ENCODE measurements at regions not wholly inside any gene's neighbourhood (a gene's known extent, or its start where the extent isn't known, plus 50 kb on each side); places are given as distances from the start of the nearest gene placed in this dataset.

- FAIRE-seq (no peak), ATAC-seq (peak; percentile 96)
- intact Hi-C loops (cut with micrococcal nuclease; ENCODE audit: unreplicated experiment) = no loop called here
- peak; percentile 32; the same call in 1 of the 2 replicates for TF ChIP-seq RELB (IDR thresholded peaks at IDR 0.05; ENCODE audit: low read depth)
- TF ChIP-seq TCF7 (IDR thresholded peaks at IDR 0.05; ENCODE audit: borderline replicate concordance) = no peak
- peak; percentile 52 for TF ChIP-seq MEF2B (IDR thresholded peaks at IDR 0.05; ENCODE audit: partially characterized antibody, poor library complexity, severe bottlenecking)
- no peak for TF ChIP-seq TAF1 (IDR thresholded peaks at IDR 0.05; ENCODE audit: borderline replicate concordance, low read depth, low read length)
- no peak for TF ChIP-seq GABPA (IDR thresholded peaks at IDR 0.05; ENCODE audit: low read depth)
- TF ChIP-seq RBBP5 (conservative IDR thresholded peaks at IDR 0.05) = no peak
- no peak for TF ChIP-seq KAT2A (conservative IDR thresholded peaks at IDR 0.05; ENCODE audit: control insufficient read depth, low read depth, low read length)
- TF ChIP-seq MLLT1 (IDR thresholded peaks at IDR 0.05) = no peak
- TF ChIP-seq NR2F1 (conservative IDR thresholded peaks at IDR 0.05) = 0 out of 2 replicates have a peak, but pooled peaks have one; percentile 30
- no peak for TF ChIP-seq BHLHE40 (IDR thresholded peaks at IDR 0.05; ENCODE audit: borderline replicate concordance in 1 of 2, low read depth in 2 of 2, low read length in 1 of 2)
- peak; percentile 57 for TF ChIP-seq ATF7 (IDR thresholded peaks at IDR 0.05; ENCODE audit: low read depth)
- no peak for TF ChIP-seq MYC (IDR thresholded peaks at IDR 0.05; ENCODE audit: insufficient read depth, insufficient read length, insufficient replicate concordance, low read length, severe bottlenecking)
- TF ChIP-seq YBX1 (IDR thresholded peaks at IDR 0.05) = no peak
- TF ChIP-seq BCL3 (IDR thresholded peaks at IDR 0.05; ENCODE audit: borderline replicate concordance, insufficient read depth, low read depth, low read length, poor library complexity, severe bottlenecking) = no peak
- no peak for TF ChIP-seq RUNX3 (IDR thresholded peaks at IDR 0.05; ENCODE audit: low read length)
- peak; percentile 67 for TF ChIP-seq CUX1 (IDR thresholded peaks at IDR 0.05; ENCODE audit: insufficient replicate concordance, low read depth, low read length)
Measured at GRCh38 chr5:84618262-84618661, 233.6 kb upstream of the EDIL3 start.

More at GRCh38 chr5:84618262-84618661, 233.6 kb upstream of the EDIL3 start:
- 0% methylated on average over 1 of the region's 1 CpG for WGBS (ENCODE audit: insufficient coverage, insufficient replicate concordance, low lambda C conversion rate, missing lambda C conversion rate)
- in situ Hi-C loops (cut with MboI) = no loop called here
- Histone ChIP-seq H2AFZ (ENCODE audit: control insufficient read depth, low read depth, low read length) (no peak overlapping the region), H3K4me3 (no peak overlapping the region), H3K4me1 (ENCODE audit: control insufficient read depth, insufficient read depth, low read length) (no peaks in the 10 kb centered on the region), H3K79me2 (ENCODE audit: control insufficient read depth, insufficient read depth, low read length) (no peaks in the 10 kb centered on the region), H4K20me1 (ENCODE audit: control insufficient read depth, insufficient read depth) (no peaks in the 10 kb centered on the region), H3K27me3 (replicated peaks in 1 of 2; ENCODE audit: control insufficient read depth in 2 of 2, insufficient read depth in 2 of 2, low read length in 1 of 2) (no peaks in the 10 kb centered on the region), H3K9ac (ENCODE audit: control insufficient read depth, insufficient read depth, low read length) (no peak overlapping the region), H3K4me2 (ENCODE audit: control insufficient read depth, insufficient read depth) (no peak overlapping the region), H3K9me3 (replicated peaks; ENCODE audit: control insufficient read depth, insufficient read depth, low read length) (no peaks in the 10 kb centered on the region), H3K27ac (ENCODE audit: control insufficient read depth, insufficient read depth) (no peak overlapping the region), H3K36me3 (ENCODE audit: control insufficient read depth in 2 of 2, insufficient read depth in 2 of 2, low read length in 1 of 2) (no peaks in the 10 kb centered on the region)
- BruUV-seq (replicated peaks) = no TSS peak
- RAD21 ChIA-PET (ENCODE audit: unreplicated experiment) = no interaction called here
- CTCF ChIA-PET = no interaction called here
- POLR2A ChIA-PET = no interaction called here
- DNase-seq (ENCODE audit: low read depth, low spot score) = no peak
- SMC1A ChIA-PET (ENCODE audit: uncharacterized antibody, unreplicated experiment) = no interaction called here
